Left cardiac atrium (tissue), 4 donors: ENCODE measurements at regions not wholly inside any gene's neighbourhood (a gene's known extent, or its start where the extent isn't known, plus 50 kb on each side); places are given as distances from the start of the nearest gene placed in this dataset.
"Not testable (repeated sequence)": the region's sequence is repeated elsewhere in the genome, so short reads cannot be mapped to it uniquely, and the experiment has no call there.

Experiments used
- ATAC-seq, 2 donors: fragments of 200-7000 bp; cut with Tn5 transposase; one replicate each; pipeline ENCODE4 v1.9.1; 2020; ENCODE audit warnings: mild to moderate bottlenecking in 2 of 2, moderate library complexity in 2 of 2
- DNase-seq: peaks from one replicate; pipeline ENCODE4 v3.0.0-alpha.2; 2020
- intact Hi-C, 2 donors: fragments of 100-400 bp; cut with DNase I; formaldehyde crosslinking; loops; one replicate each; pipeline versions ENCODE4 v1.14.1 to v1.15.1; 2022 to 2023
- donor health status: DM: no; HTN: yes; CAD: no.
- donor health status: DM: no; HTN: yes; CAD: no; lungs with severe emphysema.
- donor health status: DM: yes; HTN: yes; CAD: no.
- donor health status: Dilated cardiomyopathy.

- no peak for DNase-seq
- peak in 1 of 2 donors; percentile 44 for ATAC-seq
- intact Hi-C loops, result no loop called here
Observed at GRCh38 chr17:72175787-72176515, 55.1 kb downstream of the SOX9 start.

- DNase-seq (no peak), ATAC-seq (no peak)
- intact Hi-C loops, result no loop called here
Observed at GRCh38 chr17:72176516-72176851, 55.7 kb downstream of the SOX9 start.

- intact Hi-C loops, result no loop called here
- no peak for ATAC-seq
- DNase-seq, result no peak
Observed at GRCh38 chr17:72176951-72177660, 56.3 kb downstream of the SOX9 start.

- DNase-seq, result no peak
- no peak for ATAC-seq
- intact Hi-C loops, result no loop called here
Observed at GRCh38 chr17:72177738-72178137, 56.9 kb downstream of the SOX9 start.

- intact Hi-C loops, result no loop called here
- ATAC-seq, result no peak
Observed at GRCh38 chr17:72182371-72182873, 61.6 kb downstream of the SOX9 start.

GRCh38 chr17:72183194-72183685, 62.4 kb downstream of the SOX9 start:
- DNase-seq (no peak), ATAC-seq (no peak)
- intact Hi-C loops, result no loop called here

More at GRCh38 chr17:72182371-72182873, 61.6 kb downstream of the SOX9 start:
- DNase-seq, result no peak

- DNase-seq (peak; percentile 53), ATAC-seq (peak in 1 of 2 donors; percentile 52)
- intact Hi-C loops, result no loop called here
Observed at GRCh38 chr17:72184805-72185204, 64.0 kb downstream of the SOX9 start.

GRCh38 chr17:72185564-72185963, 64.7 kb downstream of the SOX9 start:
- intact Hi-C loops, result no loop called here
- ATAC-seq (peak in 1 of 2 donors; percentile 79), DNase-seq (peak; percentile 46)

GRCh38 chr17:72187556-72187955, 66.7 kb downstream of the SOX9 start:
- intact Hi-C loops, result no loop called here

GRCh38 chr17:72188801-72189200, 68.0 kb downstream of the SOX9 start:
- intact Hi-C loops, result no loop called here
- ATAC-seq, result no peak
- DNase-seq, result no peak

More at GRCh38 chr17:72187556-72187955, 66.7 kb downstream of the SOX9 start:
- DNase-seq (peak; percentile 81), ATAC-seq (peak; percentile 50 to 65)

- intact Hi-C loops, result no loop called here
- DNase-seq, result no peak
- no peak for ATAC-seq
Observed at GRCh38 chr17:72189768-72190593, 69.2 kb downstream of the SOX9 start.

GRCh38 chr17:72191356-72191755, 70.5 kb downstream of the SOX9 start:
- ATAC-seq (no peak), DNase-seq (no peak)
- intact Hi-C loops, result no loop called here

GRCh38 chr17:72191921-72192799, 71.3 kb downstream of the SOX9 start:
- peak; percentile 82 to 93 for ATAC-seq
- intact Hi-C loops, result no loop called here
- DNase-seq, result peak; percentile 78

- ATAC-seq, result peak; percentile 38 to 80
- intact Hi-C loops, result no loop called here
- no peak for DNase-seq
Observed at GRCh38 chr17:72192800-72193192, 72.0 kb downstream of the SOX9 start.

- DNase-seq, result peak; percentile 74
- ATAC-seq, result peak; percentile 44 to 62
- intact Hi-C loops, result no loop called here
Observed at GRCh38 chr17:72193391-72194106, 72.7 kb downstream of the SOX9 start.

- DNase-seq, ATAC-seq, intact Hi-C loops: not testable (repeated sequence)
Observed at GRCh38 chr17:72194107-72194440, 73.3 kb downstream of the SOX9 start.

GRCh38 chr17:72199256-72199655, 78.4 kb downstream of the SOX9 start:
- DNase-seq (no peak), ATAC-seq (no peak)
- intact Hi-C loops, result no loop called here

- intact Hi-C loops, result no loop called here
Observed at GRCh38 chr17:72204742-72205141, 83.9 kb downstream of the SOX9 start.

More at GRCh38 chr17:72204742-72205141, 83.9 kb downstream of the SOX9 start:
- DNase-seq (no peak), ATAC-seq (no peak)
